CMK (cell line): ENCODE measurements at regions not wholly inside any gene's neighbourhood (a gene's known extent, or its start where the extent isn't known, plus 50 kb on each side); places are given as distances from the start of the nearest gene placed in this dataset.
"Not testable (repeated sequence)": the region's sequence is repeated elsewhere in the genome, so short reads cannot be mapped to it uniquely, and the experiment has no call there.

Source experiments
- DNase-seq: peaks from one replicate; pipeline ENCODE4 v3.0.0-alpha.2; 2010; ENCODE audit warnings: low read depth

GRCh38 chr11:13135385-13136271 lies 126.5 kb downstream of the RASSF10 start:
- no peak for DNase-seq

DNA sequence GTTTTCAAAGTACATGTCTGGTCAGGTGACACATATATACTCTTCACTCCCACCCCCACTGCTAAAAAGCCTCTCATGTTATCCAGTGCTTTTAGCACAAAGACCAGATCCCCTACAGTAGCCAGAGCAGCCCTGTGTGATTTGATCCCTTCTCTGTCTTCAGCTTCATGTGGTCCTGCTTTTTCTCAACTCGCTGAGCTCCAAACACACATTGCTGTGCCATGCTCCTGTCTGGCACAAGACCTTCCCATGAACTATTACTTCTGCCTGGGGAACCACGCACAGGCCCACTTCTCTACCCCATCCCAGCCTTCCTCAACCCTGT lies 127.1 kb downstream of the RASSF10 start:
- no peak for DNase-seq

DNA sequence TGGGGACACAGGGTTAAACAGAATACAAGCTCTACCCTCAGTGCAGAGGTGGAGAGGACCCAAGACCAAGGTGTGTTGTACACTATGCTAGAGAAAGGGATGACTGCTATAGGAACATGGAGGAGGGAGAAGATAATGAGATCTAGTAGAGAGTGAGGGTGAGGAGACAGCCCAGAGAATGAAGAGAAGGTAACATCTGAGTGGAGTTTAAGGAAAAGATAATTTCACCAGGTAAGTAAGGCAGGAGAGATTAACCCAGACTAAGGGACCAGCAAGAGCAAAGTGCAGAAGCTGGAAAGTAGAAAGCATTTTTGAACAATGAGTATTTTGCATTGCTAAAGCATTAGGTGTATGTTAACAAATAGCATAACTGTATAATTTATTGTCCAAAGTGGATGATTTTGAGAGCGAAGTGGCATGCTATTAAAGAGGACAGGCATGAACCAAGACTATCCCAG lies 128.8 kb downstream of the RASSF10 start:
- DNase-seq, result no peak

GRCh38 chr11:13139085-13139484 lies 130.0 kb downstream of the RASSF10 start:
- not testable (repeated sequence) for DNase-seq

DNA sequence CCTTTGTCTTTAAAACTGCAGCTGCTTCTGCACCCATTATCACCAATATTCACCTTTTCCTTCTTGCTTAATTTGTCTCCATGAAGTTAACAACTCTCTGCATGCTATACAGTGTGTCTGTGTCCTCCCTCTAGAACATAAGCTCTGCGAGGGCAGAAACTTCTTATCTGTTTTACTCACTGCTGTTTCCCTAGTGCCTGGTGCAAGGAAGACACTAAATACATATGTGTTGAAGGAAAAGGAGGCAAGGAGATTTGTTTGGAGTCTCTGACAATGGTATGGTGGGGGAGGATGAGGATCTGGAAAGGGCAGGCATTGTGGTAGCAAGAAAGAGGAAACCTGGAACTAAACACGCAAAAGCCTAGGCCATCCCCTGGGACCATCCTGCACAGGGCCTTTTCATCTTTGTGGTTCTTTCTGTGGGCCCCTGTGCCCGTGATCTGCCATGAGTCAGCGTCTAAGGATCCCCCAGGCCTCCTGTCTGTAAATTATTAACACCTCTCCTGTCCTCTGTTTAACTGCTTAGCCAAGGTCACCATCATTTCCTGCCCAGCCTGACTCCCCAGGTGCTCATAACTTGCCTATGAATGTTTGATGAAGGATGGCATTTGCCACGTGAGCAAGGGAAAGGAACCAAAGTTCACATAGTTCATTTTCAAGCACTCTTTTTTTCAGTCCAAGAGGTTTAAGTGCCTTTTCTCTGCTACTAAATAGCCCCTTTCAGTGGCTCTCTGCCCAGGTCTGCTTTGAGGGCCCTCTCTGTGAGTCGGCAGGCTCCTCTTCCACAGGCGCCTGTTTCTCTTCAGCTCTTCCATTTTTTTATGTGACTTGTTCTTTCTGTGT lies 131.1 kb downstream of the RASSF10 start:
- no peak for DNase-seq

DNA sequence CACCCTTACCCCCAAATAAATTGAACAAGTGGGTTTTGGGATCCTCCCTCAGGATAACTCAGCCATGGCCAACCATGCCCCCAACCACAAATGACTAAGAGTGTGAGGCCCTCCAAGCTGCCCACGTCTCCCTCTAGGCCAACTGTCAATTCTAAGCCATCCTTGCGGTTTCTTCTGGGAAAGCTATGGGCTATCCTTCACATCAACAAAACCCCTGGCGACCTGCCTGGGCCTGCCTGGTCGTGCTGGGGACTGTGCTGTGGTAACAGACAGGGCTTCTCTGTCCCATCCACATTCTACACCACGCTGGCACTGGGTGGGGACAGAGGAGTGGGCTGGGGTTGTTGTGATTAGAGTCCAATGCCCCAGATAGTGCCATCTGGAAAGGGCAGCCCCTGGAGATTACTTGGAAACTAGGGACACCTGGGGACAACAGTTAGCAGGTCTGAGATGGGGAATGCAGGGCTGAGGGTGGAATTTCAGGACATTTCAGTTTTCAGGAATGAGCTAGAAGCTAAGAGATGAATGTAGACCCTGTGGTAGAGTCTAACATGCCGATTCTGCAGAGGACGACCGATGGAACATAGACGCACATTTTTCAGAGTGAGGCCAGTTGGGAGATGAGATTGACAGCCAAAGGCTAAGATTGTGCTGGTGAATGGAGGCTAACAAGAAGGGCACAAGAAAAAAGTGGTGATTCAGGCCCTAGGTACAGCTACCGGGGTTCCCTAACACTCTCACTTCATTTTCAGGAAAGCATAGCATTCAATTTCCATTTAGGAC lies 131.9 kb downstream of the RASSF10 start:
- no peak for DNase-seq

GRCh38 chr11:13141731-13142709 lies 132.9 kb downstream of the RASSF10 start:
- DNase-seq, result no peak

GRCh38 chr11:13143486-13144297 lies 133.9 kb upstream of the BMAL1 start:
- no peak for DNase-seq

- DNase-seq, result no peak
Measured at GRCh38 chr11:13145461-13145860, 132.1 kb upstream of the BMAL1 start.

GRCh38 chr11:13149991-13150390 lies 127.6 kb upstream of the BMAL1 start:
- no peak for DNase-seq

- no peak for DNase-seq
Measured at GRCh38 chr11:13150487-13150886, 127.1 kb upstream of the BMAL1 start.

- no peak for DNase-seq
Measured at GRCh38 chr11:13152264-13152663, 125.3 kb upstream of the BMAL1 start.

DNA sequence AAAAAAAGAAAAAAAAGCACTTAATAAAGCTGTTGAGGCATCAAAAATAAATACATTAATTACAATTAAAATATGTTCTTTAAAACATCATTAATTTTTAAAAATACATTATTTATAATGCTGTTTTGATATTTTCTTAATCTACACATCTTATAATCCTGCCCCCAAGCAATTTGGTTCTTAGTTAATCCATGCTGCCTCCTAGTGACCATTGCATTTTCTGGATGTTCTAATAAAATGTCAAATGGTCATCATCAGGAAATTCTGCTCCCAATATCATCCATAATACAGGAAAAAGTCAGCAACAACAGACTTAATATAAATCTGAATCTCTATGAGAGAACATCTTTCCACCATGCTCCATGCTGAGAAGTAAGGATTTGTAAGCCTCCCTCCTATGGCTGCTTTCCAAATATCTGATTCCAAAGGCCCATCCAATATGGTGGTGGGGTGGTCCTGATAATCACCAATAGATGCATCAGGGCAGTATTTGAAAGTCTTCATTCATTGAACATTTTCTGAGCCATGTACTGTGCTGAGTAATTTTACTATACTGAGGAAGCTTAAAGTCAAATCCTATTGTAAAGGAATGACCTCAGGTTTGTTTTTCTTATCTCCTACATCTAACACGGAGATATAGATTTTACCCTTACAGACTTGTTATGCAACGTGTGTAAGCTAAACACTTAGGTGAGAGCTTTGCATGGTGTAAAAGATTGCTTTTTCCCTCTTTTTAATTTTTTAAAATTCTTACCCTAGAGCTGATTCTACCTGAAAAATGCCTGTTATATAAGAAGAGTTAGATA lies 124.7 kb upstream of the BMAL1 start:
- no peak for DNase-seq

DNA sequence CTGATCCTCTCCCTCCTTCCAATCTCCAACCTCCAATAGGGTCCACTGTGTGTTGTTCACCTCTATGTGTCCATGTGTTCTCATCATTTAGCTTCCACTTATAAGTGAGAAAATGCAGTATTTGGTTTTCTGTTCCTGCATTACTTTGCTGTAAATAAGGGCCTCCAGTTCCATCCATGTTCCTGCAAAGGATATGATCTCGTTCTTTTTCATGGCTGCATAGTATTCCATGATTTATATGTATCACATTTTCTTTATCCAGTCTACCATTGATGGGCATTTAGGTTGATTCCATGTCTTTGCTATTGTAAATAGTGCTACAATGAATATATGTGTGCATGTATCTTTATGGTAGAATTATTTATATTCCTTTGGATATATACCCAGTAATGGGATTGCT lies 123.2 kb upstream of the BMAL1 start:
- DNase-seq, result not testable (repeated sequence)

GRCh38 chr11:13160346-13160745 lies 117.2 kb upstream of the BMAL1 start:
- no peak for DNase-seq

- no peak for DNase-seq
Measured at GRCh38 chr11:13160806-13161205, 116.8 kb upstream of the BMAL1 start.

DNA sequence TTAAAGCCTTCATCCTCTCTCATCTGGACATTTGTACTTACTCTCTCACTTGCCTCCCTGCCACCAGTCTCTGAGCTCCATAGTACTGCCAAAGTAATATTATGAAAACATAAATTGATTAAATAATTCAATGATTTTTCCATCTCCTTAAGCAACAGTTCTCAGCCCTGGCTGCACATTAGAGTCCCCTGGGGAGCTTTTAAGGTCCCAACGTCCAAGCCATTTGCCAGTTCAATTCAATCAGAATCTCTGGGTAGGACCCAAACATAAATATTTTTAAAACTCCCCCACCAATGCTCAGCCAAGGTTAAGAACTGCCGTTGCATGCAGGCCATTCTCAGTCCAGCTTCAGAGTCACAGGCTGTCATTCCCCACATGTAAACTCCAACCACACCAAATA lies 114.4 kb upstream of the BMAL1 start:
- no peak for DNase-seq

- DNase-seq, result no peak
Measured at GRCh38 chr11:13166036-13166435, 111.6 kb upstream of the BMAL1 start.

- DNase-seq, result no peak
Measured at GRCh38 chr11:13168271-13168670, 109.3 kb upstream of the BMAL1 start.
